GM12878 (cell line): ENCODE measurements at regions not wholly inside any gene's neighbourhood (a gene's known extent, or its start where the extent isn't known, plus 50 kb on each side); places are given as distances from the start of the nearest gene placed in this dataset.

Source experiments
- ATAC-seq: fragments of 200-7000 bp; cut with Tn5 transposase; 3 replicates; pipeline ENCODE4 v1.9.1; 2020; ENCODE audit warnings: mild to moderate bottlenecking, moderate library complexity
- BruUV-seq: library from RNA; stranded (reverse); fragments of 400-500 nt; replicated peaks from 2 replicates; lab custom pipeline; 2021; lab: Mats Ljungman, UMichigan
- CTCF ChIA-PET: fragments of 300-600 bp; sonication (Branson Sonifier 250); formaldehyde crosslinking; extraction: SDS; loops from one replicate; lab custom pipeline; 2021; ENCODE audit warnings: inconsistent platforms; lab: Yijun Ruan, JAX
- POLR2A ChIA-PET: fragments of 350-600 bp; formaldehyde crosslinking; extraction: SDS; loops from one replicate; lab custom pipeline; 2021; ENCODE audit warnings: inconsistent platforms; lab: Charles Lee
- RAD21 ChIA-PET: fragments of 300-600 bp; sonication (Branson Sonifier 250); formaldehyde crosslinking; loops from one replicate; lab custom pipeline; 2023; ENCODE audit warnings: antibody characterized with exemption; ENCODE audit not compliant: unreplicated experiment; lab: Charles Lee
- SMC1A ChIA-PET: fragments of 300-600 bp; sonication (Branson Sonifier 250); formaldehyde crosslinking; loops from one replicate; lab custom pipeline; 2023; ENCODE audit not compliant: unreplicated experiment, uncharacterized antibody; lab: Charles Lee
- DNase-seq: peaks from one replicate; pipeline ENCODE4 v3.0.0-alpha.2; 2011; ENCODE audit warnings: low read depth, low spot score
- FAIRE-seq: peaks from 3 replicates; lab custom pipeline; 2011; peaks lifted over from hg19 to GRCh38; lab: Jason Lieb, UNC
- H2AFZ ChIP-seq: 2 replicates; pipeline ENCODE4 v1.6.0; 2011; ENCODE audit warnings: low read depth, low read length, control low read depth; ENCODE audit not compliant: control insufficient read depth
- H3K27ac ChIP-seq: 2 replicates; pipeline ENCODE4 v1.5.1; 2011; ENCODE audit warnings: control low read depth; ENCODE audit not compliant: control insufficient read depth, insufficient read depth
- H3K27me3 ChIP-seq, 2 experiments: replicated peaks in 1 of 2; 2 replicates each; pipeline versions ENCODE4 v1.6.0 to v1.6.1; 2011; ENCODE audit warnings: low read length in 1 of 2; ENCODE audit not compliant: control insufficient read depth in 2 of 2, insufficient read depth in 2 of 2
- H3K36me3 ChIP-seq, 2 experiments: 2 replicates each; pipeline ENCODE4 v1.5.1; 2011; ENCODE audit warnings: low read length in 1 of 2; ENCODE audit not compliant: control insufficient read depth in 2 of 2, insufficient read depth in 2 of 2
- H3K4me1 ChIP-seq: 2 replicates; pipeline ENCODE4 v1.6.1; 2011; ENCODE audit warnings: mild to moderate bottlenecking, low read length, moderate library complexity, mixed read lengths; ENCODE audit not compliant: control insufficient read depth, insufficient read depth
- H3K4me2 ChIP-seq: 2 replicates; pipeline ENCODE4 v1.6.0; 2011; ENCODE audit warnings: control low read depth; ENCODE audit not compliant: control insufficient read depth, insufficient read depth
- H3K4me3 ChIP-seq: fragments of 200-600 bp; sonication (generic); 2 replicates; pipeline ENCODE4 v1.5.1; 2016
- H3K79me2 ChIP-seq: 2 replicates; pipeline ENCODE4 v1.6.0; 2011; ENCODE audit warnings: low read length; ENCODE audit not compliant: control insufficient read depth, insufficient read depth
- H3K9ac ChIP-seq: 2 replicates; pipeline ENCODE4 v1.8.0; 2011; ENCODE audit warnings: low read length, control low read depth, mixed read lengths; ENCODE audit not compliant: control insufficient read depth, insufficient read depth
- H3K9me3 ChIP-seq: replicated peaks from 3 replicates; pipeline ENCODE4 v1.5.1; 2011; ENCODE audit warnings: mild to moderate bottlenecking, low read length; ENCODE audit not compliant: control insufficient read depth, insufficient read depth
- H4K20me1 ChIP-seq: 2 replicates; pipeline ENCODE4 v1.6.0; 2011; ENCODE audit not compliant: control insufficient read depth, insufficient read depth
- CEBPZ ChIP-seq: fragments of 150-350 bp; IDR thresholded peaks from 2 replicates; pipeline ENCODE4 v1.6.1; 2016; ENCODE audit warnings: low read depth, low read length
- CUX1 ChIP-seq: IDR thresholded peaks from 2 replicates; pipeline ENCODE4 v1.6.1; 2012; ENCODE audit warnings: improper control_type of control experiment, low read depth, low read length; ENCODE audit not compliant: insufficient replicate concordance
- EGR1 ChIP-seq, 2 experiments: IDR thresholded peaks; 1 replicate in 1 of 2; 2 replicates in 1 of 2; pipeline ENCODE4 v1.6.1; 2011 to 2012; ENCODE audit warnings: low read depth in 2 of 2, low read length in 2 of 2, borderline replicate concordance in 1 of 2, mild to moderate bottlenecking in 1 of 2, moderate library complexity in 1 of 2
- IRF4 ChIP-seq: IDR thresholded peaks from 2 replicates; pipeline ENCODE4 v1.6.1; 2011; ENCODE audit warnings: low read depth, low read length
- RELA ChIP-seq: fragments of 450-650 bp; IDR thresholded peaks from 2 replicates; pipeline ENCODE4 v1.8.0; 2014; ENCODE audit warnings: borderline replicate concordance; ENCODE audit not compliant: partially characterized antibody
- SMC3 ChIP-seq: IDR thresholded peaks from 2 replicates; pipeline ENCODE4 v1.6.1; 2011; ENCODE audit warnings: low read length, improper control_type of control experiment, borderline replicate concordance
- USF1 ChIP-seq: IDR thresholded peaks from 2 replicates; pipeline ENCODE4 v1.6.1; 2011; ENCODE audit warnings: borderline replicate concordance, low read depth, mild to moderate bottlenecking, moderate library complexity, mixed read lengths, low read length; ENCODE audit not compliant: insufficient read depth; ENCODE audit errors: extremely low read length
- ZNF384 ChIP-seq: IDR thresholded peaks from 2 replicates; pipeline ENCODE4 v1.6.1; 2012; ENCODE audit warnings: low read depth, mild to moderate bottlenecking, low read length, improper control_type of control experiment, borderline replicate concordance
- ZNF592 ChIP-seq: fragments of 450-650 bp; IDR thresholded peaks from 2 replicates; pipeline ENCODE4 v1.6.1; 2017; ENCODE audit warnings: mild to moderate bottlenecking, moderate library complexity
- WGBS: methylation state at CpG from one replicate; pipeline ENCODE4 v1.1.6; 2016; ENCODE audit warnings: low lambda C conversion rate; ENCODE audit not compliant: insufficient replicate concordance, insufficient coverage; ENCODE audit errors: missing lambda C conversion rate; 5-methylcytosine and 5-hydroxymethylcytosine counted together
- in situ Hi-C: fragments of 300-500 bp; cut with MboI; formaldehyde crosslinking; loops from 9 replicates; pipeline ENCODE4 v1.14.3; 2018; ENCODE audit warnings: mixed read lengths
- intact Hi-C: fragments of 100-400 bp; cut with micrococcal nuclease; formaldehyde crosslinking; loops from one replicate; pipeline ENCODE4 v1.14.2; 2022; ENCODE audit not compliant: unreplicated experiment

GRCh38 chr12:93231938-93232337 is 145.8 kb upstream of the NUDT4 start:
- no peaks in the 10 kb centered on the region for H3K4me1 ChIP-seq
- no peak overlapping the region for H3K4me3 ChIP-seq
- SMC1A ChIA-PET: interaction anchor here (1.1 to 1.3 kb wide), 4 partner anchors 10 to 134 kb away, joined by 3 read pairs; no protein-coding TSS in a partner anchor
- WGBS: 81% methylated on average over 6 of the region's 6 CpGs
- no peak overlapping the region for H3K27ac ChIP-seq
- H4K20me1 ChIP-seq: no peaks in the 10 kb centered on the region
- ATAC-seq: no peak
- CTCF ChIA-PET: no interaction called here
- intact Hi-C loops: no loop called here
- H3K9ac ChIP-seq: no peak overlapping the region
- RAD21 ChIA-PET: interaction anchor here (0.7 kb wide), 1 partner anchor 62 kb away, joined by 4 read pairs; no protein-coding TSS in a partner anchor
- H3K9me3 ChIP-seq: no peaks in the 10 kb centered on the region; the same call in 2 of the 3 replicates
- H3K4me2 ChIP-seq: no peak overlapping the region
- POLR2A ChIA-PET: interaction anchor here (0.7 kb wide), 1 partner anchor 73 kb away, joined by 3 read pairs; no protein-coding TSS in a partner anchor
- H3K79me2 ChIP-seq: no peaks in the 10 kb centered on the region
- no peak for DNase-seq
- H3K27me3 ChIP-seq: no peaks in the 10 kb centered on the region
- no TSS peak for BruUV-seq
- in situ Hi-C loops: no loop called here
- FAIRE-seq: no peak
- no peak overlapping the region for H2AFZ ChIP-seq
- no peaks in the 10 kb centered on the region for H3K36me3 ChIP-seq
- TF ChIP-seq IRF4 (no peak), ZNF384 (no peak), SMC3 (no peak), CUX1 (no peak), EGR1 (IDR thresholded peaks at IDR 0.05; ENCODE audit: borderline replicate concordance in 1 of 2, low read depth in 2 of 2, low read length in 2 of 2) (no peak), CEBPZ (no peak), RELA (no peak), ZNF592 (no peak), USF1 (no peak)
